ENCODE measurements at regions not wholly inside any gene's neighbourhood (a gene's known extent, or its start where the extent isn't known, plus 50 kb on each side); places are given as distances from the start of the nearest gene placed in this dataset.

DNA sequence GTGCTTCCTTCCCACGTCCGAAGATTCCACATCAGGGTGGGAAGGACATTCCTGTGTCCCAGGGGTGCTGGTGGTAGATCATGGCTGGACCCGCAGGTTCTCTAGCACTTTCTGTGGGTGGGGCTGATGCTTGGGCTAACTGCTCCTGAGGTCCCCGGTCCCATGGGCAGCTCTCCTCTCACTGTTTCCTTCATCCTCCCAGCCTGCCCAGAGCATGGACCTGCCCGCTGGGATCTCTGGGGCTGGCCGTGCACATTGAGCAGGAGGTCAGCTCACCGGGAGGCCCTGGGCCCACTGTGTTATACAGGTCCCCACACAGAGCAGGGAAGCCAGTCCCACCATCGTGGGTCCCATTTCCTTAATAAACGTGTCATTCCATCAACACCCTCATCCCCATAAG lies 502.3 kb downstream of the TCERG1L start:
- no peaks in the 10 kb centered on the region for H3K79me2 ChIP-seq (ENCODE audit: control insufficient read depth, insufficient read depth, low read length)
- no peak overlapping the region for H3K56ac ChIP-seq (ENCODE audit: low read length)
- no peak overlapping the region for H3K4me3 ChIP-seq (ENCODE audit: low read length)
- no peak overlapping the region for H3K18ac ChIP-seq (ENCODE audit: low read length)
- no peak for DNase-seq
- no peak overlapping the region for H3K4me2 ChIP-seq (ENCODE audit: low read length)
- H3K4ac ChIP-seq (ENCODE audit: low read depth, low read length): no peak overlapping the region
- no peak overlapping the region for H4K8ac ChIP-seq (ENCODE audit: low read depth, low read length)
- no peak overlapping the region for H3K27ac ChIP-seq (ENCODE audit: low read depth, low read length)
- H3K27me3 ChIP-seq (ENCODE audit: insufficient read depth, low read length, poor library complexity): no peaks in the 10 kb centered on the region
- no peak overlapping the region for H2BK15ac ChIP-seq (replicated peaks; ENCODE audit: low read depth)
- H3K4me1 ChIP-seq (ENCODE audit: control insufficient read depth, low read depth, low read length): no peaks in the 10 kb centered on the region
- H2AK5ac ChIP-seq (ENCODE audit: low read length): no peak overlapping the region
- H3K36me3 ChIP-seq (ENCODE audit: control insufficient read depth, insufficient read depth, low read length): no peaks in the 10 kb centered on the region
- H3K23ac ChIP-seq (ENCODE audit: low read length): no peak overlapping the region
- no peak overlapping the region for H2BK120ac ChIP-seq (ENCODE audit: low read depth, low read length)
- H3K9ac ChIP-seq (ENCODE audit: low read length): no peak overlapping the region
- no peak overlapping the region for H4K5ac ChIP-seq (ENCODE audit: low read length)
- H3K79me1 ChIP-seq (ENCODE audit: low read length): no peaks in the 10 kb centered on the region
- H2BK5ac ChIP-seq (ENCODE audit: low read length): no peak overlapping the region
- no CpG with 5 or more reads among the region's 9 CpGs for WGBS (ENCODE audit: extremely low coverage, insufficient coverage, low lambda C conversion rate)

GRCh38 chr10:130809761-130810515 lies 501.6 kb downstream of the TCERG1L start:
- WGBS (ENCODE audit: extremely low coverage, insufficient coverage, low lambda C conversion rate): no CpG with 5 or more reads among the region's 22 CpGs
- Histone ChIP-seq H3K56ac (ENCODE audit: low read length) (no peak overlapping the region), H3K4me1 (ENCODE audit: control insufficient read depth, low read depth, low read length) (no peaks in the 10 kb centered on the region), H3K9ac (ENCODE audit: low read length) (no peak overlapping the region), H3K18ac (ENCODE audit: low read length) (no peak overlapping the region), H2BK15ac (replicated peaks; ENCODE audit: low read depth) (no peak overlapping the region), H3K27me3 (ENCODE audit: insufficient read depth, low read length, poor library complexity) (no peaks in the 10 kb centered on the region), H3K79me2 (ENCODE audit: control insufficient read depth, insufficient read depth, low read length) (no peaks in the 10 kb centered on the region), H2AK5ac (ENCODE audit: low read length) (no peak overlapping the region), H3K27ac (ENCODE audit: low read depth, low read length) (no peak overlapping the region), H4K8ac (ENCODE audit: low read depth, low read length) (no peak overlapping the region), H2BK5ac (ENCODE audit: low read length) (no peak overlapping the region), H2BK120ac (ENCODE audit: low read depth, low read length) (no peak overlapping the region), H4K5ac (ENCODE audit: low read length) (no peak overlapping the region), H3K79me1 (ENCODE audit: low read length) (no peaks in the 10 kb centered on the region), H3K4me2 (ENCODE audit: low read length) (no peak overlapping the region), H3K4me3 (ENCODE audit: low read length) (no peak overlapping the region), H3K23ac (ENCODE audit: low read length) (no peak overlapping the region), H3K36me3 (ENCODE audit: control insufficient read depth, insufficient read depth, low read length) (no peaks in the 10 kb centered on the region), H3K4ac (ENCODE audit: low read depth, low read length) (no peak overlapping the region)
- DNase-seq: no peak

- no CpG with 5 or more reads among the region's 14 CpGs for WGBS (ENCODE audit: extremely low coverage, insufficient coverage, low lambda C conversion rate)
- Histone ChIP-seq H2BK120ac (ENCODE audit: low read depth, low read length) (no peak overlapping the region), H3K36me3 (ENCODE audit: control insufficient read depth, insufficient read depth, low read length) (no peaks in the 10 kb centered on the region), H3K27me3 (ENCODE audit: insufficient read depth, low read length, poor library complexity) (no peaks in the 10 kb centered on the region), H3K27ac (ENCODE audit: low read depth, low read length) (no peak overlapping the region), H3K9ac (ENCODE audit: low read length) (no peak overlapping the region), H3K4me2 (ENCODE audit: low read length) (no peak overlapping the region), H2BK5ac (ENCODE audit: low read length) (no peak overlapping the region), H3K23ac (ENCODE audit: low read length) (no peak overlapping the region), H3K4me3 (ENCODE audit: low read length) (no peak overlapping the region), H2BK15ac (replicated peaks; ENCODE audit: low read depth) (no peak overlapping the region), H3K4ac (ENCODE audit: low read depth, low read length) (no peak overlapping the region), H4K5ac (ENCODE audit: low read length) (no peak overlapping the region), H3K4me1 (ENCODE audit: control insufficient read depth, low read depth, low read length) (no peaks in the 10 kb centered on the region), H3K79me1 (ENCODE audit: low read length) (no peaks in the 10 kb centered on the region), H3K18ac (ENCODE audit: low read length) (no peak overlapping the region), H3K79me2 (ENCODE audit: control insufficient read depth, insufficient read depth, low read length) (no peaks in the 10 kb centered on the region), H4K8ac (ENCODE audit: low read depth, low read length) (no peak overlapping the region), H3K56ac (ENCODE audit: low read length) (no peak overlapping the region), H2AK5ac (ENCODE audit: low read length) (no peak overlapping the region)
- DNase-seq: no peak
These were observed 500.7 kb downstream of the TCERG1L start for GRCh38 chr10:130810856-130811255.

GRCh38 chr10:130812381-130813148 lies 499.0 kb downstream of the TCERG1L start:
- H3K4me3 ChIP-seq (ENCODE audit: low read length): no peak overlapping the region
- no peak overlapping the region for H4K8ac ChIP-seq (ENCODE audit: low read depth, low read length)
- H3K9ac ChIP-seq (ENCODE audit: low read length): no peak overlapping the region

GRCh38 chr10:130814610-130815009 lies 496.9 kb downstream of the TCERG1L start:
- H3K4me2 ChIP-seq (ENCODE audit: low read length): no peak overlapping the region
- H4K5ac ChIP-seq (ENCODE audit: low read length): no peak overlapping the region
- no peaks in the 10 kb centered on the region for H3K36me3 ChIP-seq (ENCODE audit: control insufficient read depth, insufficient read depth, low read length)
- no peaks in the 10 kb centered on the region for H3K79me1 ChIP-seq (ENCODE audit: low read length)
- H3K27ac ChIP-seq (ENCODE audit: low read depth, low read length): no peak overlapping the region
- H3K79me2 ChIP-seq (ENCODE audit: control insufficient read depth, insufficient read depth, low read length): no peaks in the 10 kb centered on the region
- H3K23ac ChIP-seq (ENCODE audit: low read length): no peak overlapping the region
- no peak overlapping the region for H2BK120ac ChIP-seq (ENCODE audit: low read depth, low read length)
- no peaks in the 10 kb centered on the region for H3K4me1 ChIP-seq (ENCODE audit: control insufficient read depth, low read depth, low read length)
- H3K27me3 ChIP-seq (ENCODE audit: insufficient read depth, low read length, poor library complexity): no peaks in the 10 kb centered on the region
- H3K4me3 ChIP-seq (ENCODE audit: low read length): no peak overlapping the region
- H2BK5ac ChIP-seq (ENCODE audit: low read length): no peak overlapping the region
- H3K18ac ChIP-seq (ENCODE audit: low read length): no peak overlapping the region
- H3K56ac ChIP-seq (ENCODE audit: low read length): no peak overlapping the region
- no peak overlapping the region for H3K4ac ChIP-seq (ENCODE audit: low read depth, low read length)
- no peak overlapping the region for H3K9ac ChIP-seq (ENCODE audit: low read length)
- no peak for DNase-seq
- no CpG with 5 or more reads among the region's 7 CpGs for WGBS (ENCODE audit: extremely low coverage, insufficient coverage, low lambda C conversion rate)
- H2BK15ac ChIP-seq (replicated peaks; ENCODE audit: low read depth): no peak overlapping the region
- no peak overlapping the region for H4K8ac ChIP-seq (ENCODE audit: low read depth, low read length)
- no peak overlapping the region for H2AK5ac ChIP-seq (ENCODE audit: low read length)

More at GRCh38 chr10:130812381-130813148, 499.0 kb downstream of the TCERG1L start:
- no peak overlapping the region for H2BK15ac ChIP-seq (replicated peaks; ENCODE audit: low read depth)
- no peaks in the 10 kb centered on the region for H3K27me3 ChIP-seq (ENCODE audit: insufficient read depth, low read length, poor library complexity)
- H3K79me2 ChIP-seq (ENCODE audit: control insufficient read depth, insufficient read depth, low read length): no peaks in the 10 kb centered on the region
- no peak overlapping the region for H2BK5ac ChIP-seq (ENCODE audit: low read length)
- WGBS (ENCODE audit: extremely low coverage, insufficient coverage, low lambda C conversion rate): no CpG with 5 or more reads among the region's 14 CpGs
- no peak overlapping the region for H3K23ac ChIP-seq (ENCODE audit: low read length)
- no peak for DNase-seq
- H3K56ac ChIP-seq (ENCODE audit: low read length): no peak overlapping the region
- no peak overlapping the region for H2AK5ac ChIP-seq (ENCODE audit: low read length)
- H3K4me2 ChIP-seq (ENCODE audit: low read length): no peak overlapping the region
- H3K4me1 ChIP-seq (ENCODE audit: control insufficient read depth, low read depth, low read length): no peaks in the 10 kb centered on the region
- no peak overlapping the region for H3K4ac ChIP-seq (ENCODE audit: low read depth, low read length)
- H2BK120ac ChIP-seq (ENCODE audit: low read depth, low read length): no peak overlapping the region
- H3K36me3 ChIP-seq (ENCODE audit: control insufficient read depth, insufficient read depth, low read length): no peaks in the 10 kb centered on the region
- no peak overlapping the region for H3K18ac ChIP-seq (ENCODE audit: low read length)
- H4K5ac ChIP-seq (ENCODE audit: low read length): no peak overlapping the region
- H3K27ac ChIP-seq (ENCODE audit: low read depth, low read length): no peak overlapping the region
- no peaks in the 10 kb centered on the region for H3K79me1 ChIP-seq (ENCODE audit: low read length)

All from mesendoderm (in vitro differentiated cells).